GM19238 (cell line): ENCODE measurements at regions not wholly inside any gene's neighbourhood (a gene's known extent, or its start where the extent isn't known, plus 50 kb on each side); places are given as distances from the start of the nearest gene placed in this dataset.
"Not testable (repeated sequence)": the region's sequence is repeated elsewhere in the genome, so short reads cannot be mapped to it uniquely, and the experiment has no call there.

Experiments
- DNase-seq: peaks from one replicate; pipeline ENCODE4 v3.0.0; 2011; ENCODE audit warnings: low spot score; ENCODE audit not compliant: insufficient read length

DNA sequence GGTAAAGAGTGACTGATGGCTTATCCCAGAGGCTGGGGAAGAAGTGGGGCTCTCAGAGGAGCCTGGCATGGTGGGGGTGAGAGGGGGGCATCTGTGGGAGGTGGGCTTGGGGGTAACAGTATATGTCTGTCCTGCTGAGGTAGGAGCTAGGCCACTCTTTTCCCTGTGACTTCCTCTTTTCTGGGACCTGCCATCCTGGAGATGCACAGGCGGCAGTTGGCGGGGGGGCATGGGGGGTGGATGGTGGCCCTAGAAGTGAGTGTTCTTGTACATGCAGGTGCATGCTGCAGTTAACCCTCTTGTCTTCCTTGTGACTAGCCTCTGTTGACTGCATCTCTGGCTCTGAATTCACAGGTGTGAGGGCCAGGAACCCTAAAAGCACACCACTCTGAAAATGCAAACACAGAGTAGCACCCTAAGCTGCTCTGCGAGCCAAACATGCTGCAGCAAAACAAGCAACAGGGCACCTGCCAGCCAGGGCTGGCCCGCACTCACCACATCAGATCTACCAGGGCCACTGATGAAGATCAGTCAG lies 123.8 kb upstream of the SHB start:
- DNase-seq: no peak

GRCh38 chr9:38186404-38187115 lies 117.5 kb upstream of the SHB start:
- no peak for DNase-seq

DNA sequence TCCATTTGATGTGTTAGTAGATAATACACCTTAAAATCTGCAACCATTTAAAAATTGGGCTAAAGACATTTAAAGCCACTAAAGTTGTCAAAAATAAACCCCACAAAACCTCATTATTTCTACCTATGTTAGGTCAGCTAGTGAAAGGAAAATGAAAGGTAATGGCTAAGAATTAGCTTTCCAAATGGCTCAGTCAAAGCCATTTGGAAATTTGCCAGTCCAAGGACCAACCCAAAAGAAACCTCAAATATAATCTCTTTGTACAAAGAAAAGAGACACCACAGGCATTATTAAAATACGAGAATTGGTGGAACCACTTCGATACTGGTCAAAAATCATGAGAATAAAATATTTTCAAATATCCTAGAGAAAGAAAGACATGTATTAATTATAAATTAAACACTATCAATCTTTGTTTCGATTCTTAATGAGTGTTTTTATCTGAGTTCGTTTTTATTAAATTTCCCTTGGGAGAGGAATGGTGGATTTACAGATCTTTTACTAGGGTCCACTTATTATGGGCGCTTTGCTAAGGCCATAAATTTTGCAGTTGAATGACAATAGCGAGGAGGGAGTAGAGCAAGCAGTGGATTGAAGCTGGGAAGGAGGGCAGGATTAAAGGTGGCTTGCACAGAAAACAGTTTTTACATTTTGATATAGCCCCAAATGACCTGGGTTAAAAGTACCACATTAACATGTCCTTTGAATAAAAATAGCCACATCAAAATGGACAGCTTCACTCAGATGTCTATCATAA lies 116.8 kb upstream of the SHB start:
- no peak for DNase-seq

- DNase-seq: no peak
Measured at GRCh38 chr9:38183994-38184568, 115.1 kb upstream of the SHB start.

- DNase-seq: no peak
Measured at GRCh38 chr9:38182321-38182720, 113.3 kb upstream of the SHB start.

- DNase-seq: no peak
Measured at GRCh38 chr9:38181866-38182265, 112.8 kb upstream of the SHB start.

DNA sequence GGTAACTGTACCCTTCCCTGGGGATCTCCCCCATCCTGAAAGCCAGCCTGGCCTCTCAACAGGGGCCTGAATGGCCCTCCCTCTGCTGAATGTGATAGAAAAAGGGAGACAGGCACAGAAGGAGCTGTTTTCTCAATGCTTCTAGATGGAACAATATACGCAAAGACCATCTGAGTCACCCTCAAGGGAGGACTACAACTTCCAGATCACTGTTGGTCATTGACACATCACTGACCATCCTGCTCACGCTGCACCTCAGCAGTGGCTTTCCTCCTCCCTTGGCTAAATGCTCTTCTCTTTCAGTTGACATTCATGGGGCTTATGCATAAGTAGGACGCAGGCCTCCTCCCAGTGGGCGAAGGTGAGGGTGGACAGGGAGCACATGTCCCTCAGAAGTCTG lies 112.2 kb upstream of the SHB start:
- DNase-seq: no peak

- DNase-seq: no peak
Measured at GRCh38 chr9:38180656-38181055, 111.6 kb upstream of the SHB start.

DNA sequence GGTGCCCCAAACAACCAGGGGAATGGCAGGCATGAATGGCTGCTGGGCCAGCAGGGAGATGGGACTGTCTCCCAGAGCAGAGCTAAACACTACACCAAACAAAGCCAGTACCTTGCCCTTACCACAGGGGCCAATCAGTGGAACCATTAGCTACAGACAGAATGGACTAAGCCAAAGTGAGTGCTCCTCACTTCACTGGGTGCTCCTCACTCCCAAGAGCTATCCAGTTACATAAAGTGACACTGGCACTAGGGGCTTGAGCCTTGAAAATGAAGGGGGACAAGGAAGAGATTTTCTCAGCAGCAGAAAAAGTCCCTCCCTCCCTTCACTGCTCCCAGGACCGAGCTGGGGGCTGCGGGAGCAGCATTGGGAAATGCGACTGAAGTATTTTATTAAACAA lies 110.9 kb upstream of the SHB start:
- no peak for DNase-seq

GRCh38 chr9:38178237-38178636 lies 109.2 kb upstream of the SHB start:
- no peak for DNase-seq

DNA sequence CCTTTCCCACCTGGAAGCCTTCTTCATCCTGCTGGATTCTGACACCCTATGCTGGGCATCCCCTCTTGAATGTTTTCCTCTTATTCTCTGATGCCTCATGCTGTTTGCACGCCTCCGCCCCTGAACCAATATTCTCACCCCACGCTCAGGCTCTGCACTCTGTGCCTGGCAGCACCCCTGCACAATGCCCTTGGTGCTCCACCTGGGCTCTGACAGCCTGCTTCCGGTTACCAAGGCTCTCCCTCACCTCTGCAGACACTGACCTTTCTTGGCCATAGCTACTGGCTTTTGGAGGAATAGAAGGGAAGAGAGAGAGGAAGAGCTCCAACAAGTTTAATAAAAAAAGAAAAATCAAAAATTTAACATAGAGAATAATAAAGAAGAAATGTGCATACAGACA lies 108.7 kb upstream of the SHB start:
- DNase-seq: no peak

DNA sequence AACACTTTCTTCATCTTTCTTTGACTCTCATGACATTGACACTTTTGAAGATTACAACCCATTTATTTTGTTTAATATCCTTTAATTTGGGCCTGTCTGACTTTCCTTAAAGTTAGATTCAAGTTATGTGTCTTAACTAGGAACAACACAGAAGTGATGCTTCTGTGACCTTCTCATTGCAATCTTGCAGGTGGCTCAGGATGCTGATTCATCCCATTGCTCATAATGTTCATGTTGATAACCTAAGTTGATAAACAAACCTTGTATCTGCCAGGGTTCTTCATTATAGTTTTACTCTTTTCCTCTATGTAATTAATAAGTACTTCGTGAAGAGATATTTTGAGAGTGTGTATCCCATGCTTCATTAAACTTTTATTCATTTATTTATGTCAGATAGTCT lies 107.2 kb upstream of the SHB start:
- no peak for DNase-seq

- no peak for DNase-seq
Measured at GRCh38 chr9:38175423-38175822, 106.4 kb upstream of the SHB start.

- DNase-seq: no peak
Measured at GRCh38 chr9:38172586-38172985, 103.6 kb upstream of the SHB start.

DNA sequence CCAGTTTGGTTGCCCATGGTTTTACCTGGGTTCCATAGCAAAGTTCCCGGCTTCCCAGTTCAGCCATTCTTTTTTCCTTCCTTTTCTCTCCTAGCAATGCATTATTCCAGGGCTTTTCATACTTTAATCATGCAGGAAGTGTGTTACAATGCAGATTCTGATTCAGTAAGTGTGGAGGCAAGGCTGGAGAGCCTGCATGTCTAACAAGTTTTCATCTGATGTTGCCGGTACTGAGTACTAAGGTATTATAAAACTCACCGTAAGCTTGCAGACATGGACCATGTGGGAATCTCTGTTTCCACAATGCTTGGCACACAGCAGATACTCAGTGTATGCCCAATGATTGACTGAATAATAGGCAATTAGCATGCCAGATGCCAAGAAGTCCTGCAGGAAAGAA lies 102.9 kb upstream of the SHB start:
- no peak for DNase-seq

DNA sequence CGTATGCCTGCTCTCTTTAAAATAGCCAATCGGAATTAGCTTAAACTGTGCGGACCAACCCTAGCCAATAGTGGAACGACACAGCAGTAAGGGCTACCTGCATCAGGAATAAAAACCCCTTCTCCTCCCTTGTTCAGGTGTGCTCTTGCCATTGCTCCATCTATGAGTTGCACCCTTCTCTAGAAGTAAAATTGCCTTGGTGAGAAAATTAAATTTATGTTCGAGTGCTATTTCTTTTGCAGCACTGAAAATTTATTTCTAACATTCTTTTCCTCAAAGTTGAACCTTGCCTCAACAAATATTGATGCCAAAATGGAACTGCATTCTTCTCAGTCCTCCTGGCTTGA lies 102.5 kb upstream of the SHB start:
- DNase-seq: no peak

DNA sequence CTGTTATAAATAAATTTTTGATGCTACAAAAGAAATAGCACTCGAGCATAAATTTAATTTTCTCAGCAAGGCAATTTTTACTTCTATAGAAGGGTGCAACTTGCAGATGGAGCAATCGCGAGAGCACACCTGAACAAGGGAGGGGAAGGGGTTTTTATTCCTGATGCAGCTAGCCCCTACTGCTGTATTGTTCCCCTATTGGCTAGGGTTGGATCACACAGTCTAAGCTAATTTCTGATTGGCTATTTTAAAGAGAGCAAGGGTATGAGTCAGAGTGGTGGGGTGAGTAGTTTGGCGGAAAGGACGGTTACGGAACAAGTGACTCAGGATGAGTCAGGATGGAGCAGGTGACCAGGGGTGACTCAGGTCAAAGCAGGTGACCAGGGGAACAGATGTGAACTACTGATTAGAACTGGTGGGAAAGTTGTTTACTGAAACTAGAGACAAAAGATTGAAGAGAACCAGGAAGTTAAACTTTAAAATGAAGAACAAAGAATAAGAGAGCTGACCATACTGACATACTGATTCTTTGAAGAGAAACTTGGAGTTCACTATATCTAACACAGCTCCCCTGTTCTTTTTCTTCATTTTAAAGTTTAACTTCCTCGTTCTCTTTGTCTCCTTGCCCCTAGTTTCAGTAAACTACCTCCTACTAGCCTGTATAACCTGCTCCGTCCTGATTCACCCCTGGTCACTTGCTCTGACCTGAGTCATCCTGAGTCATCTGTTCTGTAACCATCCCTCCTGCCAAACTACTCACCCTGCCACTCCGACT lies 101.9 kb upstream of the SHB start:
- DNase-seq: not testable (repeated sequence)

GRCh38 chr9:38170155-38170554 lies 101.1 kb upstream of the SHB start:
- not testable (repeated sequence) for DNase-seq

GRCh38 chr9:38166501-38166900 lies 97.5 kb upstream of the SHB start:
- DNase-seq: no peak

DNA sequence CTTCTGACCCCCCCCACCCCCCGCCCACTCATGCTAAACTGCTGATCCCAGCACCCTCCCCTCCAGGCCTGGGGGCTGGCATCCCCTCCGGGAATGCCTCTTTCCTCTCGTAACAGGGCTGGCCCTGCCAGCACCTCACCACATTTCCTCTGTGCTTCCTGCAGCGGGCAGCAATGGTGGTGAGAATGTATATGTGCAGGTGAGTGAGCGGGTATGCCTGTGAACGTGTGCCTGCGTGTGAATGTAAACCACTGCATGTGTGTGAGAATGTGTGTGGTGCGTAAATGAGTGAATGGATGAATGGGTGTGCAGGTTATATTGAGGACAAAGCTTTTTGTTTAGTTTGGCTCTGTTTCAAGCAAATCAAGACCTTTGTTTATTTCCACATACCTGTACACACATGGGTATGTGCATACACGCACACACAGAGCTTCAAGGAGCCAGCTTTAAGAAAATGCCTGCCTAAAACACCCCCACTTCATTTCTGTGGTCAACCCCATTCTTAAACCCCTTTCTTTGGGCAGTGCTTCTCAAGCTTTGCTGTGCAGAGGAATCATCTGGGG lies 95.7 kb upstream of the SHB start:
- DNase-seq: no peak

DNA sequence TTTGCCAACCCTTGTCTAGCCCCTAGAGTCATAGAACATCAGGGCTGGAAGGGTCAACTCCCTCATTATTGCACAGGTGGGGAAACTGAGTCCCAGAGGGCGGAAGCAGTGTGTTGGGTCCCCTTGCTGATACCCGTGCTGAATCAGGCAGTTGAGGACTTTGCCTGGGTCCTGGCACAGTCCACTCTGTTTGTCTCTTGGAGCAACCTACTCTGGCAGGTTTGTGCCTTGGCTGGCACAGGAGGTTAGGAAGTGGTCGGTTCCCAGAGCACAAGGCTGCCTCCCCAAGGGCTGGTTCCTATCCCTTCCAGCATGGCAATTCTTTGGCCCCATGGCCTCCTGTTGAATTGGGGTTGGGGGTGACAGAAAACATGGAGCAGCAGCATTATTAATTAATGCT lies 94.5 kb upstream of the SHB start:
- no peak for DNase-seq
